B cell (primary cell): ENCODE measurements at regions not wholly inside any gene's neighbourhood (a gene's known extent, or its start where the extent isn't known, plus 50 kb on each side); places are given as distances from the start of the nearest gene placed in this dataset.

Experiments
- ATAC-seq: fragments of 200-7000 bp; cut with Tn5 transposase; one replicate; pipeline ENCODE4 v1.10.0; 2021; ENCODE audit warnings: low read depth, mild to moderate bottlenecking, moderate number of reproducible peaks, moderate library complexity
- CTCF ChIA-PET: fragments of 350-600 bp; sonication (Branson Sonifier 250); formaldehyde crosslinking; loops from one replicate; lab custom pipeline; 2021; ENCODE audit warnings: antibody characterized with exemption, inconsistent platforms; lab: Charles Lee
- POLR2A ChIA-PET: fragments of 350-600 bp; sonication (Branson Sonifier 250); formaldehyde crosslinking; loops from one replicate; lab custom pipeline; 2021; ENCODE audit warnings: antibody characterized with exemption; lab: Charles Lee
- DNase-seq: peaks from one replicate; pipeline ENCODE4 v3.0.0; 2013
- H2AFZ ChIP-seq: 2 replicates; pipeline ENCODE4 v1.6.1; 2012; ENCODE audit warnings: mild to moderate bottlenecking, low read depth, low read length; ENCODE audit not compliant: insufficient read depth, poor library complexity, severe bottlenecking
- H3K27ac ChIP-seq, 2 donors: 1 replicate in 1 of 2; 2 replicates in 1 of 2; pipeline ENCODE4 v1.5.1; 2012 to 2013; ENCODE audit warnings: low read length in 2 of 2, mild to moderate bottlenecking in 2 of 2, moderate library complexity in 1 of 2
- H3K27me3 ChIP-seq, 4 experiments: fragments of 200-600 bp in 1 of 4; sonication (generic) in 1 of 4; replicated peaks in 1 of 4; 1 replicate in 2 of 4; 2 replicates in 2 of 4; pipeline versions ENCODE4 v1.6.1 to v1.7.0; 2013 to 2016; ENCODE audit warnings: low read length in 3 of 4, mild to moderate bottlenecking in 2 of 4, mixed read lengths in 1 of 4, moderate library complexity in 1 of 4; ENCODE audit not compliant: insufficient read depth in 4 of 4, control insufficient read depth in 3 of 4; ENCODE audit errors: control extremely low read depth in 1 of 4
- H3K36me3 ChIP-seq, 2 experiments: replicated peaks in 1 of 2; 1 replicate in 1 of 2; 2 replicates in 1 of 2; pipeline versions ENCODE4 v1.6.1 to v1.7.1; 2013; ENCODE audit warnings: low read length in 1 of 2; ENCODE audit not compliant: insufficient read depth in 2 of 2, control insufficient read depth in 1 of 2; ENCODE audit errors: control extremely low read depth in 1 of 2, extremely low read depth in 1 of 2
- H3K4me1 ChIP-seq, 2 donors: fragments of 200-600 bp in 1 of 2; sonication (generic) in 1 of 2; 1 replicate in 1 of 2; 2 replicates in 1 of 2; pipeline versions ENCODE4 v1.5.1 to v1.6.1; 2013 to 2017; ENCODE audit warnings: low read length in 2 of 2; ENCODE audit not compliant: control insufficient read depth in 2 of 2, insufficient read depth in 2 of 2
- H3K4me2 ChIP-seq: replicated peaks from 2 replicates; pipeline ENCODE3; 2012; ENCODE audit warnings: mild to moderate bottlenecking, low read depth, low read length; ENCODE audit not compliant: poor library complexity, severe bottlenecking
- H3K4me3 ChIP-seq, 5 experiments: fragments of 200-600 bp in 1 of 5; sonication (generic) in 1 of 5; 1 replicate in 3 of 5; 2 replicates in 2 of 5; pipeline versions ENCODE4 v1.5.1 to v1.7.0; 2011 to 2016; ENCODE audit warnings: low read length in 4 of 5, mild to moderate bottlenecking in 4 of 5, low read depth in 2 of 5, control low read depth in 1 of 5, moderate library complexity in 1 of 5; ENCODE audit not compliant: insufficient read depth in 1 of 5; ENCODE audit errors: control extremely low read depth in 1 of 5, extremely low read depth in 1 of 5
- H3K79me2 ChIP-seq: fragments of 200-600 bp; sonication (generic); one replicate; pipeline ENCODE4 v1.6.0; 2016; ENCODE audit warnings: low read length; ENCODE audit not compliant: control insufficient read depth, insufficient read depth
- H3K9ac ChIP-seq: fragments of 200-600 bp; sonication (generic); 2 replicates; pipeline ENCODE4 v1.6.1; 2017; ENCODE audit warnings: mild to moderate bottlenecking, low read length, moderate library complexity
- H3K9me3 ChIP-seq, 3 donors: one replicate each; pipeline versions ENCODE4 v1.6.1 to v1.7.1; 2013; ENCODE audit warnings: low read length in 2 of 3; ENCODE audit not compliant: control insufficient read depth in 2 of 3, insufficient read depth in 1 of 3; ENCODE audit errors: control extremely low read depth in 1 of 3
- H4K20me1 ChIP-seq: 2 replicates; pipeline ENCODE4 v1.6.0; 2012; ENCODE audit warnings: mild to moderate bottlenecking, low read length; ENCODE audit not compliant: insufficient read depth, control insufficient read depth, poor library complexity, severe bottlenecking
- H3K27ac Mint-ChIP-seq: one replicate; pipeline ENCODE4 v1.8.0; 2021; ENCODE audit warnings: mixed read lengths
- H3K27me3 Mint-ChIP-seq: one replicate; pipeline ENCODE4 v1.8.0; 2021; ENCODE audit warnings: mixed read lengths
- H3K4me1 Mint-ChIP-seq: one replicate; pipeline ENCODE4 v1.8.0; 2021; ENCODE audit warnings: mixed read lengths
- H3K4me3 Mint-ChIP-seq: one replicate; pipeline ENCODE4 v1.8.0; 2021; ENCODE audit warnings: mixed read lengths
- H3K9me3 Mint-ChIP-seq: one replicate; pipeline ENCODE4 v1.8.0; 2022; ENCODE audit warnings: mixed read lengths; ENCODE audit not compliant: insufficient read depth
- EZH2 ChIP-seq: IDR thresholded peaks from 2 replicates; pipeline ENCODE4 v1.6.1; 2012; ENCODE audit warnings: borderline replicate concordance, low read depth, mild to moderate bottlenecking, moderate library complexity, low read length; ENCODE audit not compliant: insufficient read depth, poor library complexity, severe bottlenecking
- WGBS: methylation state at CpG from one replicate; pipeline ENCODE4 v1.1.5; 2013; ENCODE audit warnings: missing lambda C conversion rate; ENCODE audit not compliant: insufficient coverage; 5-methylcytosine and 5-hydroxymethylcytosine counted together
- intact Hi-C: fragments of 100-400 bp; cut with micrococcal nuclease; formaldehyde crosslinking; loops from one replicate; pipeline ENCODE4 v1.10.0; 2022
- TF ChIP-seq, protein P1 (sequence below): fragments of 200-600 bp; IDR thresholded peaks from one replicate; pipeline ENCODE4 v1.8.0; 2022; ENCODE audit warnings: antibody characterized with exemption, mild to moderate bottlenecking

- Histone ChIP-seq H4K20me1 (no peaks in the 10 kb centered on the region), H2AFZ (no peak overlapping the region), H3K4me2 (no peak overlapping the region), H3K9ac (no peak overlapping the region), H3K27ac (no peak overlapping the region), H3K79me2 (no peaks in the 10 kb centered on the region), H3K27me3 (no peaks in the 10 kb centered on the region), H3K36me3 (no peaks in the 10 kb centered on the region), H3K4me3 (no peak overlapping the region), H3K4me1 (no peaks in the 10 kb centered on the region), H3K9me3 (no peaks in the 10 kb centered on the region)
- POLR2A ChIA-PET, result no interaction called here
- Mint-ChIP-seq H3K27me3 (peaks cover 6% of the 10 kb centered on the region), H3K4me1 (no peaks in the 10 kb centered on the region), H3K9me3 (no peaks in the 10 kb centered on the region), H3K27ac (no peak overlapping the region), H3K4me3 (no peak overlapping the region)
- ATAC-seq (no peak), DNase-seq (no peak)
- 77% methylated on average over 2 of the region's 4 CpGs for WGBS
- intact Hi-C loops, result no loop called here
- TF ChIP-seq EZH2, result no peak
- TF ChIP-seq, protein P1, sequence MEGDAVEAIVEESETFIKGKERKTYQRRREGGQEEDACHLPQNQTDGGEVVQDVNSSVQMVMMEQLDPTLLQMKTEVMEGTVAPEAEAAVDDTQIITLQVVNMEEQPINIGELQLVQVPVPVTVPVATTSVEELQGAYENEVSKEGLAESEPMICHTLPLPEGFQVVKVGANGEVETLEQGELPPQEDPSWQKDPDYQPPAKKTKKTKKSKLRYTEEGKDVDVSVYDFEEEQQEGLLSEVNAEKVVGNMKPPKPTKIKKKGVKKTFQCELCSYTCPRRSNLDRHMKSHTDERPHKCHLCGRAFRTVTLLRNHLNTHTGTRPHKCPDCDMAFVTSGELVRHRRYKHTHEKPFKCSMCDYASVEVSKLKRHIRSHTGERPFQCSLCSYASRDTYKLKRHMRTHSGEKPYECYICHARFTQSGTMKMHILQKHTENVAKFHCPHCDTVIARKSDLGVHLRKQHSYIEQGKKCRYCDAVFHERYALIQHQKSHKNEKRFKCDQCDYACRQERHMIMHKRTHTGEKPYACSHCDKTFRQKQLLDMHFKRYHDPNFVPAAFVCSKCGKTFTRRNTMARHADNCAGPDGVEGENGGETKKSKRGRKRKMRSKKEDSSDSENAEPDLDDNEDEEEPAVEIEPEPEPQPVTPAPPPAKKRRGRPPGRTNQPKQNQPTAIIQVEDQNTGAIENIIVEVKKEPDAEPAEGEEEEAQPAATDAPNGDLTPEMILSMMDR, result no peak
- CTCF ChIA-PET, result no interaction called here
These were observed 249.2 kb downstream of the MID1IP1 start for GRCh38 chrX:39050427-39050826.

- Histone ChIP-seq H3K79me2 (no peaks in the 10 kb centered on the region), H3K9me3 (no peaks in the 10 kb centered on the region), H4K20me1 (no peaks in the 10 kb centered on the region), H3K27ac (no peak overlapping the region), H3K4me3 (no peak overlapping the region), H3K36me3 (no peaks in the 10 kb centered on the region), H3K9ac (no peak overlapping the region), H3K4me1 (no peaks in the 10 kb centered on the region), H2AFZ (no peak overlapping the region), H3K27me3 (no peaks in the 10 kb centered on the region), H3K4me2 (no peak overlapping the region)
- intact Hi-C loops, result no loop called here
- TF ChIP-seq, protein P1, result no peak
- no peak for TF ChIP-seq EZH2
- no peaks in the 10 kb centered on the region for H3K9me3 Mint-ChIP-seq
- H3K4me3 Mint-ChIP-seq, result no peak overlapping the region
- peaks cover 6% of the 10 kb centered on the region for H3K27me3 Mint-ChIP-seq
- DNase-seq, result no peak
- ATAC-seq, result no peak
- POLR2A ChIA-PET, result no interaction called here
- CTCF ChIA-PET, result no interaction called here
- H3K27ac Mint-ChIP-seq, result no peak overlapping the region
- WGBS, result no CpG with 5 or more reads among the region's 2 CpGs
- H3K4me1 Mint-ChIP-seq, result no peaks in the 10 kb centered on the region
These were observed 251.5 kb downstream of the MID1IP1 start for GRCh38 chrX:39052751-39053150.
